ENCODE measurements at regions not wholly inside any gene's neighbourhood (a gene's known extent, or its start where the extent isn't known, plus 50 kb on each side); places are given as distances from the start of the nearest gene placed in this dataset.

- Histone ChIP-seq H3K79me2 (ENCODE audit: control insufficient read depth, insufficient read depth, low read length) (no peaks in the 10 kb centered on the region), H3K27me3 (ENCODE audit: insufficient read depth, low read length, poor library complexity) (no peaks in the 10 kb centered on the region), H3K36me3 (ENCODE audit: control insufficient read depth, insufficient read depth, low read length) (no peaks in the 10 kb centered on the region), H4K8ac (ENCODE audit: low read depth, low read length) (no peak overlapping the region), H3K4ac (ENCODE audit: low read depth, low read length) (no peak overlapping the region), H4K5ac (ENCODE audit: low read length) (no peak overlapping the region), H2BK15ac (replicated peaks; ENCODE audit: low read depth) (no peak overlapping the region), H2AK5ac (ENCODE audit: low read length) (no peak overlapping the region), H3K4me3 (ENCODE audit: low read length) (no peak overlapping the region), H3K23ac (ENCODE audit: low read length) (no peak overlapping the region), H3K4me1 (ENCODE audit: control insufficient read depth, low read depth, low read length) (no peaks in the 10 kb centered on the region), H3K18ac (ENCODE audit: low read length) (no peak overlapping the region), H2BK5ac (ENCODE audit: low read length) (no peak overlapping the region), H3K79me1 (ENCODE audit: low read length) (no peaks in the 10 kb centered on the region), H2BK120ac (ENCODE audit: low read depth, low read length) (no peak overlapping the region), H3K9ac (ENCODE audit: low read length) (no peak overlapping the region), H3K27ac (ENCODE audit: low read depth, low read length) (no peak overlapping the region), H3K4me2 (ENCODE audit: low read length) (no peak overlapping the region), H3K56ac (ENCODE audit: low read length) (no peak overlapping the region)
- no CpG with 5 or more reads among the region's 9 CpGs for WGBS (ENCODE audit: extremely low coverage, insufficient coverage, low lambda C conversion rate)
- no peak for DNase-seq
These were observed 163.2 kb upstream of the RPL38 start for GRCh38 chr17:74040291-74040690.

GRCh38 chr17:74040729-74041128 lies 162.7 kb upstream of the RPL38 start:
- Histone ChIP-seq H2BK5ac (ENCODE audit: low read length) (no peak overlapping the region), H3K4me2 (ENCODE audit: low read length) (no peak overlapping the region), H3K4me3 (ENCODE audit: low read length) (no peak overlapping the region), H4K5ac (ENCODE audit: low read length) (no peak overlapping the region), H3K56ac (ENCODE audit: low read length) (no peak overlapping the region), H3K4me1 (ENCODE audit: control insufficient read depth, low read depth, low read length) (no peaks in the 10 kb centered on the region), H2AK5ac (ENCODE audit: low read length) (no peak overlapping the region), H3K4ac (ENCODE audit: low read depth, low read length) (no peak overlapping the region), H3K9ac (ENCODE audit: low read length) (no peak overlapping the region), H3K36me3 (ENCODE audit: control insufficient read depth, insufficient read depth, low read length) (no peaks in the 10 kb centered on the region), H2BK120ac (ENCODE audit: low read depth, low read length) (no peak overlapping the region), H2BK15ac (replicated peaks; ENCODE audit: low read depth) (no peak overlapping the region), H3K79me2 (ENCODE audit: control insufficient read depth, insufficient read depth, low read length) (no peaks in the 10 kb centered on the region), H3K27ac (ENCODE audit: low read depth, low read length) (no peak overlapping the region), H4K8ac (ENCODE audit: low read depth, low read length) (no peak overlapping the region), H3K79me1 (ENCODE audit: low read length) (no peaks in the 10 kb centered on the region), H3K27me3 (ENCODE audit: insufficient read depth, low read length, poor library complexity) (no peaks in the 10 kb centered on the region), H3K23ac (ENCODE audit: low read length) (no peak overlapping the region), H3K18ac (ENCODE audit: low read length) (no peak overlapping the region)
- no CpG with 5 or more reads among the region's 12 CpGs for WGBS (ENCODE audit: extremely low coverage, insufficient coverage, low lambda C conversion rate)
- no peak for DNase-seq

- no peak for DNase-seq
- Histone ChIP-seq H3K23ac (ENCODE audit: low read length) (no peak overlapping the region), H3K56ac (ENCODE audit: low read length) (no peak overlapping the region), H3K4ac (ENCODE audit: low read depth, low read length) (no peak overlapping the region), H2AK5ac (ENCODE audit: low read length) (no peak overlapping the region), H2BK5ac (ENCODE audit: low read length) (no peak overlapping the region), H3K79me1 (ENCODE audit: low read length) (no peaks in the 10 kb centered on the region), H3K4me1 (ENCODE audit: control insufficient read depth, low read depth, low read length) (no peaks in the 10 kb centered on the region), H3K79me2 (ENCODE audit: control insufficient read depth, insufficient read depth, low read length) (no peaks in the 10 kb centered on the region), H2BK15ac (replicated peaks; ENCODE audit: low read depth) (no peak overlapping the region), H4K8ac (ENCODE audit: low read depth, low read length) (no peak overlapping the region), H3K27me3 (ENCODE audit: insufficient read depth, low read length, poor library complexity) (no peaks in the 10 kb centered on the region), H3K4me2 (ENCODE audit: low read length) (no peak overlapping the region), H3K27ac (ENCODE audit: low read depth, low read length) (no peak overlapping the region), H3K9ac (ENCODE audit: low read length) (no peak overlapping the region), H3K18ac (ENCODE audit: low read length) (no peak overlapping the region), H3K4me3 (ENCODE audit: low read length) (no peak overlapping the region), H2BK120ac (ENCODE audit: low read depth, low read length) (no peak overlapping the region), H4K5ac (ENCODE audit: low read length) (no peak overlapping the region), H3K36me3 (ENCODE audit: control insufficient read depth, insufficient read depth, low read length) (no peaks in the 10 kb centered on the region)
- no CpG with 5 or more reads among the region's 14 CpGs for WGBS (ENCODE audit: extremely low coverage, insufficient coverage, low lambda C conversion rate)
These were observed 161.4 kb upstream of the RPL38 start for GRCh38 chr17:74041869-74042640.

- no peak overlapping the region for H3K56ac ChIP-seq (ENCODE audit: low read length)
- no peaks in the 10 kb centered on the region for H3K36me3 ChIP-seq (ENCODE audit: control insufficient read depth, insufficient read depth, low read length)
- no peak overlapping the region for H3K9ac ChIP-seq (ENCODE audit: low read length)
- no peak overlapping the region for H2AK5ac ChIP-seq (ENCODE audit: low read length)
- DNase-seq: peak; percentile 91
- no peak overlapping the region for H3K18ac ChIP-seq (ENCODE audit: low read length)
- H2BK15ac ChIP-seq (replicated peaks; ENCODE audit: low read depth): no peak overlapping the region
- no peak overlapping the region for H4K8ac ChIP-seq (ENCODE audit: low read depth, low read length)
- H3K79me2 ChIP-seq (ENCODE audit: control insufficient read depth, insufficient read depth, low read length): no peaks in the 10 kb centered on the region
- no peak overlapping the region for H2BK5ac ChIP-seq (ENCODE audit: low read length)
- H3K27ac ChIP-seq (ENCODE audit: low read depth, low read length): no peak overlapping the region
- H3K4me2 ChIP-seq (ENCODE audit: low read length): no peak overlapping the region
- no peak overlapping the region for H3K23ac ChIP-seq (ENCODE audit: low read length)
- no peak overlapping the region for H3K4ac ChIP-seq (ENCODE audit: low read depth, low read length)
- H3K27me3 ChIP-seq (ENCODE audit: insufficient read depth, low read length, poor library complexity): no peaks in the 10 kb centered on the region
- H3K4me3 ChIP-seq (ENCODE audit: low read length): no peak overlapping the region
- no peaks in the 10 kb centered on the region for H3K4me1 ChIP-seq (ENCODE audit: control insufficient read depth, low read depth, low read length)
- WGBS (ENCODE audit: extremely low coverage, insufficient coverage, low lambda C conversion rate): no CpG with 5 or more reads among the region's 8 CpGs
- H3K79me1 ChIP-seq (ENCODE audit: low read length): no peaks in the 10 kb centered on the region
- H4K5ac ChIP-seq (ENCODE audit: low read length): no peak overlapping the region
- no peak overlapping the region for H2BK120ac ChIP-seq (ENCODE audit: low read depth, low read length)
These were observed 160.6 kb upstream of the RPL38 start for GRCh38 chr17:74042744-74043486.

- no peak overlapping the region for H3K4me2 ChIP-seq (ENCODE audit: low read length)
- no peak overlapping the region for H2BK5ac ChIP-seq (ENCODE audit: low read length)
- no peaks in the 10 kb centered on the region for H3K4me1 ChIP-seq (ENCODE audit: control insufficient read depth, low read depth, low read length)
- H3K56ac ChIP-seq (ENCODE audit: low read length): no peak overlapping the region
- H3K79me1 ChIP-seq (ENCODE audit: low read length): no peaks in the 10 kb centered on the region
- no peak overlapping the region for H2BK15ac ChIP-seq (replicated peaks; ENCODE audit: low read depth)
- DNase-seq: no peak
- no peaks in the 10 kb centered on the region for H3K79me2 ChIP-seq (ENCODE audit: control insufficient read depth, insufficient read depth, low read length)
- no peaks in the 10 kb centered on the region for H3K36me3 ChIP-seq (ENCODE audit: control insufficient read depth, insufficient read depth, low read length)
- H2BK120ac ChIP-seq (ENCODE audit: low read depth, low read length): no peak overlapping the region
- no peak overlapping the region for H3K27ac ChIP-seq (ENCODE audit: low read depth, low read length)
- no peak overlapping the region for H2AK5ac ChIP-seq (ENCODE audit: low read length)
- H4K8ac ChIP-seq (ENCODE audit: low read depth, low read length): no peak overlapping the region
- H3K9ac ChIP-seq (ENCODE audit: low read length): no peak overlapping the region
- no peak overlapping the region for H3K4ac ChIP-seq (ENCODE audit: low read depth, low read length)
- no peaks in the 10 kb centered on the region for H3K27me3 ChIP-seq (ENCODE audit: insufficient read depth, low read length, poor library complexity)
- H3K23ac ChIP-seq (ENCODE audit: low read length): no peak overlapping the region
- no CpG with 5 or more reads among the region's 4 CpGs for WGBS (ENCODE audit: extremely low coverage, insufficient coverage, low lambda C conversion rate)
- H4K5ac ChIP-seq (ENCODE audit: low read length): no peak overlapping the region
- H3K4me3 ChIP-seq (ENCODE audit: low read length): no peak overlapping the region
- no peak overlapping the region for H3K18ac ChIP-seq (ENCODE audit: low read length)
These were observed 159.5 kb upstream of the RPL38 start for GRCh38 chr17:74043976-74044375.

Measured in mesendoderm (in vitro differentiated cells).